SU-DHL-6 (cell line): ENCODE measurements at regions not wholly inside any gene's neighbourhood (a gene's known extent, or its start where the extent isn't known, plus 50 kb on each side); places are given as distances from the start of the nearest gene placed in this dataset.

Experiments used
- H2AFZ ChIP-seq: fragments of 200-600 bp; sonication (generic); 2 replicates; pipeline ENCODE4 v1.6.1; 2014; ENCODE audit warnings: low read depth, mild to moderate bottlenecking, moderate library complexity, mixed read lengths, antibody characterized with exemption, low read length; ENCODE audit not compliant: severe bottlenecking
- H3F3A ChIP-seq: fragments of 200-600 bp; shearing (Covaris generic); 2 replicates; pipeline ENCODE4 v1.6.0; 2016; ENCODE audit warnings: antibody characterized with exemption, mild to moderate bottlenecking; ENCODE audit not compliant: insufficient read depth
- H3K27ac ChIP-seq: fragments of 200-600 bp; sonication (generic); 2 replicates; pipeline ENCODE4 v1.5.1; 2016; ENCODE audit warnings: low read depth, mild to moderate bottlenecking, low read length, moderate library complexity, mixed read lengths
- H3K27me3 ChIP-seq: fragments of 200-600 bp; sonication (generic), shearing (Covaris generic); 2 replicates; pipeline ENCODE4 v1.6.0; 2014; ENCODE audit warnings: mild to moderate bottlenecking, low read length
- H3K36me3 ChIP-seq: fragments of 200-600 bp; sonication (generic); 2 replicates; pipeline ENCODE4 v1.6.1; 2014; ENCODE audit warnings: mild to moderate bottlenecking, low read length, mixed read lengths
- H3K4me2 ChIP-seq: fragments of 300-600, 200-600 bp; shearing (Covaris generic), sonication (generic); 2 replicates; pipeline ENCODE4 v1.6.0; 2014; ENCODE audit warnings: low read length, low read depth, mild to moderate bottlenecking; ENCODE audit not compliant: poor library complexity, severe bottlenecking
- H3K4me3 ChIP-seq: fragments of 200-600 bp; sonication (generic); 2 replicates; pipeline ENCODE4 v1.5.1; 2014; ENCODE audit warnings: antibody characterized with exemption, low read length, mild to moderate bottlenecking, mixed read lengths; ENCODE audit not compliant: insufficient read depth, poor library complexity, severe bottlenecking
- H3K79me2 ChIP-seq: fragments of 200-600 bp; sonication (generic); 2 replicates; pipeline ENCODE4 v1.6.1; 2014; ENCODE audit warnings: mild to moderate bottlenecking, low read length, moderate library complexity; ENCODE audit not compliant: insufficient read depth
- H3K9ac ChIP-seq: fragments of 200-600 bp; sonication (generic); 2 replicates; pipeline ENCODE4 v1.7.0; 2014; ENCODE audit warnings: mild to moderate bottlenecking, low read length
- H3K9me2 ChIP-seq: fragments of 200-600 bp; sonication (generic); replicated peaks from 2 replicates; pipeline ENCODE4 v1.6.1; 2014; ENCODE audit warnings: low read length; ENCODE audit not compliant: insufficient read depth
- H3K9me3 ChIP-seq: fragments of 200-600 bp; sonication (generic); 2 replicates; pipeline ENCODE4 v1.6.1; 2014; ENCODE audit warnings: low read length, mixed read lengths; ENCODE audit not compliant: insufficient read depth
- H4K20me1 ChIP-seq: fragments of 200-600 bp; sonication (generic); 2 replicates; pipeline ENCODE4 v1.6.1; 2014; ENCODE audit warnings: low read depth, mild to moderate bottlenecking, antibody characterized with exemption, low read length, moderate library complexity, mixed read lengths
- EZH2phosphoT487 ChIP-seq: fragments of 200-600 bp; sonication (generic), shearing (Covaris generic); conservative IDR thresholded peaks from 2 replicates; pipeline ENCODE4 v1.6.1; 2018; ENCODE audit warnings: mild to moderate bottlenecking, antibody characterized with exemption, low read length, moderate library complexity, mixed read lengths
- TF ChIP-seq, protein P1 (sequence below): fragments of 200-600 bp; sonication (generic); IDR thresholded peaks from one replicate; pipeline ENCODE4 v1.5.1; 2017; ENCODE audit warnings: antibody characterized with exemption, mild to moderate bottlenecking, low read length, moderate library complexity; ENCODE audit not compliant: insufficient read depth, poor library complexity, severe bottlenecking

DNA sequence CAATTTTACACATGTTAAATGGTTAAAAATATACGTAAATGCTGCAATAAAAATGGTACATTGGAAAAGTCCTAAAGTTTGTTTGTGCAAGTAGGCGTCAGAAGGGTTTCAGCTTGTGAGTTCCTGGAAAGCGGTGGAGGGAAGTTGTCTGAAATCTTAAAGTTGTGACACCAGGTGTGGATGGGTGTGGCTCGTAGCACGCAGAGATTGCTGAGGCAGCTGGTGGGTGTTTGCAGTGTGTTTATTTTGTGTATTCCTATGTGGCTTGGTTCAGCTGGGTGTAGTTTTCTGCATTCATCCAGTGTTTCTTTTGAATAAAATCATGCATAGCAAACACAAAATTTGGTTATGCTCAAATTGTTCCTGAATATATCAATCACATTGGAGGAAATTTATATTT, 136.8 kb upstream of the TBX3 start:
- Histone ChIP-seq H3K27me3 (no peaks in the 10 kb centered on the region), H3K79me2 (no peaks in the 10 kb centered on the region), H3F3A (no peaks in the 10 kb centered on the region), H4K20me1 (no peaks in the 10 kb centered on the region), H3K9me3 (no peaks in the 10 kb centered on the region), H3K27ac (no peak overlapping the region), H3K4me2 (no peak overlapping the region), H3K9me2 (no peaks in the 10 kb centered on the region), H3K9ac (no peak overlapping the region), H3K36me3 (no peaks in the 10 kb centered on the region), H2AFZ (no peak overlapping the region), H3K4me3 (no peak overlapping the region)
- TF ChIP-seq, protein P1, sequence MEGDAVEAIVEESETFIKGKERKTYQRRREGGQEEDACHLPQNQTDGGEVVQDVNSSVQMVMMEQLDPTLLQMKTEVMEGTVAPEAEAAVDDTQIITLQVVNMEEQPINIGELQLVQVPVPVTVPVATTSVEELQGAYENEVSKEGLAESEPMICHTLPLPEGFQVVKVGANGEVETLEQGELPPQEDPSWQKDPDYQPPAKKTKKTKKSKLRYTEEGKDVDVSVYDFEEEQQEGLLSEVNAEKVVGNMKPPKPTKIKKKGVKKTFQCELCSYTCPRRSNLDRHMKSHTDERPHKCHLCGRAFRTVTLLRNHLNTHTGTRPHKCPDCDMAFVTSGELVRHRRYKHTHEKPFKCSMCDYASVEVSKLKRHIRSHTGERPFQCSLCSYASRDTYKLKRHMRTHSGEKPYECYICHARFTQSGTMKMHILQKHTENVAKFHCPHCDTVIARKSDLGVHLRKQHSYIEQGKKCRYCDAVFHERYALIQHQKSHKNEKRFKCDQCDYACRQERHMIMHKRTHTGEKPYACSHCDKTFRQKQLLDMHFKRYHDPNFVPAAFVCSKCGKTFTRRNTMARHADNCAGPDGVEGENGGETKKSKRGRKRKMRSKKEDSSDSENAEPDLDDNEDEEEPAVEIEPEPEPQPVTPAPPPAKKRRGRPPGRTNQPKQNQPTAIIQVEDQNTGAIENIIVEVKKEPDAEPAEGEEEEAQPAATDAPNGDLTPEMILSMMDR: no peak
- TF ChIP-seq EZH2phosphoT487: no peak

DNA sequence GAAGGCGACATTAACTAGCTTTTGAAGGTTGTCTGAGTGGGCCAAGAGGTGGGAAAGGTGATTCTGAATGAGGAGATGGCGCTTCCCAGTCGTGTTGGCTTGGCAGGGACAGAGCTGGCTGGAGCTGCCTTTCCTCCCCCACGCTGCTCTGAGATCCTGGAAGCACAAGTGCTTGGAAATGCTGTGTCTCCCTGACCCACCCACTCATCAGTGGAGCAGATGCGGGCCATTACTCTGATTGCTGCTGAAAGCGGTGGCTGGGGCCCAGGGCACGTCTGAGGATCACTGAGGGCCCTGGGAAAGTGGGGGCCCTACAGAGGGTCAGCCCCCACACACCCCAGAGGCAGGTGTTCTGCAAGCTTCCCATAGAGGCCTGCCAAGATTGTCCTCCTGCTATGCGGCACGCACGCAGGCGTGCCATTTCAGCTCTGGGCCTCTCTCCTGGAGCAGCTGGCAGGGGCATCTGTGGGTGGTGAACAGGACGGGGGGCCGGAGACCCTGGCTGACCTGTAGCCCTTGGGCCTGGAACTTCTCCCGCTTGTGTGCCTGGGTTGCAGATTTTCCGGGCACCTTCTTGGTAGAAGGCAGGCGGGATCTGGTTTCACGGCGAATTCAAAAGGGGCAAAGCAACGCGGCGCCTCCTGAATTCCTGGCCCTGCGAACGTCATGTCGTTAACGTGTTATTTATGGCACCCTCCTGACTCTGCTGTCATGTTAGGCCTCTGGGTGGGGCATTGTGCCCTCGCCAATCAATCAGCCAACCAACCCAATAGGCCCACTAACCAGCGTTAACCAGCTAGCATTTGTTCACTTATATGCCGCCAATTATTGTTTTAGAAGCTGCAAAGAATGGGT, 133.8 kb upstream of the TBX3 start:
- H3K4me2 ChIP-seq: no peak overlapping the region
- H3K79me2 ChIP-seq: no peaks in the 10 kb centered on the region
- H3K9me2 ChIP-seq: no peaks in the 10 kb centered on the region
- H4K20me1 ChIP-seq: no peaks in the 10 kb centered on the region
- H3K36me3 ChIP-seq: no peaks in the 10 kb centered on the region
- TF ChIP-seq EZH2phosphoT487: no peak
- TF ChIP-seq, protein P1: no peak
- no peak overlapping the region for H3K9ac ChIP-seq
- no peaks in the 10 kb centered on the region for H3K9me3 ChIP-seq
- H3F3A ChIP-seq: no peaks in the 10 kb centered on the region
- H3K27me3 ChIP-seq: no peaks in the 10 kb centered on the region
- H2AFZ ChIP-seq: no peak overlapping the region
- H3K27ac ChIP-seq: no peak overlapping the region
- no peak overlapping the region for H3K4me3 ChIP-seq

DNA sequence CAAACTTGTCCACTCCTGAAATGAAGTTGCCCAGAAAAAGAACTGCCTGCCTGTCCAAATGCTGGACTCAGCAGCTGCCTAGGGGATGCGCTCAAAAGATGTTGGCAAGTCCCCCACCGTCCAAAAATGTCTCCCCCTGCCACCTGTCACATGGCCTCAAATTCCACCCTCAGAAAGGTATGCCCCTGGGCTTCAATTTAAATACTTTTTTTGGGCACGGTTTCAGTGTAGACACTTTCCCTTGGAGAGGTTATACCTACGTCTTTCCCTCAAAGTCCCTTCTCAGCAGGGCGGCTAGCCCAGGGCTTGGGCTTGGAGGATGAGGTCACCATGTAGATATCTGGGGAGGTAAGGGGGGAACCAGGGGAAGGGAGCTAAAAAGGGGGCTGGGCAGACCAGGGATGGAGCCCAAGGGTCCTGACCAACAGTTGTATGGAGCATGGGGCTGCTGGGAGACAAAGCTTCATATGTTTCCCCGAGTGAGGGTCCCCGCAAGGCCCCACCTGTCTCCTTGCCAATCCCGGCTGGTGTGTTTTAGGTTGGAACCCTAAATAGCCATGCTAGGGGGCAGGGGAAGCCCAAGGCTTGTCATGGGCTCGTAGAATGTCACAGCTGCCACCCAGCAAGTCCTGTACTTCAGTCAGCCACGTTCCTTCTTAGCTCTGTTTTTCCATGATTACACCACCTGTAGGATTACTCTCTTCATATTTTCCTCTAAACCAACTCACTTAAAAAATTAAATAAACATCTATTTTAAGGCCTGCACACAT, 131.2 kb upstream of the TBX3 start:
- Histone ChIP-seq H3K9me3 (no peaks in the 10 kb centered on the region), H3K9me2 (no peaks in the 10 kb centered on the region), H3K36me3 (no peaks in the 10 kb centered on the region), H3K9ac (no peak overlapping the region), H3K4me2 (no peak overlapping the region), H3K4me3 (no peak overlapping the region), H3F3A (no peaks in the 10 kb centered on the region), H4K20me1 (no peaks in the 10 kb centered on the region), H3K27me3 (no peaks in the 10 kb centered on the region), H2AFZ (no peak overlapping the region), H3K27ac (no peak overlapping the region), H3K79me2 (no peaks in the 10 kb centered on the region)
- TF ChIP-seq EZH2phosphoT487: no peak
- TF ChIP-seq, protein P1: no peak
